HCT116 (cell line): ENCODE measurements at regions not wholly inside any gene's neighbourhood (a gene's known extent, or its start where the extent isn't known, plus 50 kb on each side); places are given as distances from the start of the nearest gene placed in this dataset.

Source experiments
- ATAC-seq: fragments of 200-7000 bp; cut with Tn5 transposase; 2 replicates; pipeline ENCODE4 v1.9.1; 2020; ENCODE audit warnings: mild to moderate bottlenecking, moderate library complexity
- BruUV-seq: library from RNA; stranded (reverse); fragments of 400-500 nt; replicated peaks from 2 replicates; lab custom pipeline; 2021; lab: Mats Ljungman, UMichigan
- CTCF ChIA-PET: fragments of 300-600 bp; sonication (Branson Sonifier 250); formaldehyde crosslinking; loops from one replicate; lab custom pipeline; 2021; ENCODE audit warnings: antibody characterized with exemption; lab: Charles Lee
- POLR2A ChIA-PET: fragments of 300-600, 350-600 bp; sonication (Branson Sonifier 250); formaldehyde crosslinking; loops from one replicate; lab custom pipeline; 2021; ENCODE audit warnings: antibody characterized with exemption; lab: Charles Lee
- RAD21 ChIA-PET, 2 experiments: fragments of 300-600 bp; sonication (Branson Sonifier 250); formaldehyde crosslinking; loops; one replicate each; lab custom pipeline; 2023; ENCODE audit warnings: low total read pairs in 2 of 2; ENCODE audit not compliant: uncharacterized antibody in 2 of 2, unreplicated experiment in 2 of 2, low non-redundant PET in 1 of 2; lab: Charles Lee
- DNase-seq: peaks from one replicate; pipeline ENCODE4 v3.0.0-alpha.2; 2010; ENCODE audit warnings: low read depth, low spot score
- H2AFZ ChIP-seq: fragments of 200-600 bp; shearing (Covaris generic), sonication (generic); 2 replicates; pipeline ENCODE4 v1.6.1; 2017; ENCODE audit warnings: low read depth, mixed run types, mixed read lengths, antibody characterized with exemption, low read length; ENCODE audit not compliant: poor library complexity, severe bottlenecking
- H3K27ac ChIP-seq: 2 replicates; pipeline ENCODE4 v1.5.1; 2012; ENCODE audit warnings: low read depth, low read length
- H3K27me3 ChIP-seq: fragments of 200-600 bp; sonication (generic); 2 replicates; pipeline ENCODE4 v1.6.1; 2016; ENCODE audit warnings: mixed run types, low read length, mixed read lengths; ENCODE audit not compliant: insufficient read depth
- H3K36me3 ChIP-seq, 2 experiments: fragments of 200-500 bp in 1 of 2; fragments of 200-600 bp in 1 of 2; sonication (Bioruptor generic) in 1 of 2; sonication (generic) in 1 of 2; 2 replicates each; pipeline versions ENCODE4 v1.5.1 to v1.6.1; 2014 to 2016; ENCODE audit warnings: low read length in 2 of 2, inconsistent platforms in 1 of 2, mixed read lengths in 1 of 2, mixed run types in 1 of 2; ENCODE audit not compliant: insufficient read depth in 2 of 2, control insufficient read depth in 1 of 2
- H3K4me1 ChIP-seq, 2 experiments: fragments of 200-600 bp in 1 of 2; sonication (generic) in 1 of 2; 2 replicates each; pipeline versions ENCODE4 v1.5.1 to v1.6.1; 2012 to 2017; ENCODE audit warnings: low read length in 2 of 2, inconsistent platforms in 1 of 2, mild to moderate bottlenecking in 1 of 2, mixed read lengths in 1 of 2, mixed run types in 1 of 2, moderate library complexity in 1 of 2; ENCODE audit not compliant: insufficient read depth in 2 of 2, control insufficient read depth in 1 of 2
- H3K4me2 ChIP-seq: fragments of 200-600 bp; sonication (generic); 2 replicates; pipeline ENCODE4 v1.6.1; 2017; ENCODE audit warnings: mixed run types, low read length, mixed read lengths
- H3K4me3 ChIP-seq, 2 experiments: fragments of 200-600 bp in 1 of 2; sonication (generic) in 1 of 2; replicated peaks in 1 of 2; 2 replicates each; pipeline ENCODE4 v1.5.1; 2011 to 2016; ENCODE audit warnings: low read length in 2 of 2, control low read depth in 1 of 2, low read depth in 1 of 2, mild to moderate bottlenecking in 1 of 2, mixed read lengths in 1 of 2, mixed run types in 1 of 2
- H3K79me2 ChIP-seq: fragments of 200-600 bp; sonication (generic); 2 replicates; pipeline ENCODE4 v1.6.1; 2017; ENCODE audit warnings: mild to moderate bottlenecking, mixed run types, low read length, moderate library complexity, mixed read lengths; ENCODE audit not compliant: insufficient read depth
- H3K9ac ChIP-seq: fragments of 200-600 bp; sonication (generic); 2 replicates; pipeline ENCODE4 v1.6.1; 2016; ENCODE audit warnings: low read length, mixed read lengths
- H3K9me2 ChIP-seq: fragments of 200-600 bp; sonication (generic), shearing (Covaris generic); 2 replicates; pipeline ENCODE4 v1.6.1; 2017; ENCODE audit warnings: mixed run types, mild to moderate bottlenecking, moderate library complexity; ENCODE audit not compliant: insufficient read depth
- H3K9me3 ChIP-seq, 2 experiments: fragments of 200-500 bp in 1 of 2; fragments of 200-600 bp in 1 of 2; sonication (Bioruptor generic) in 1 of 2; sonication (generic) in 1 of 2; 2 replicates each; pipeline ENCODE4 v1.6.1; 2014 to 2017; ENCODE audit warnings: low read length in 2 of 2, mixed read lengths in 2 of 2, inconsistent platforms in 1 of 2, low read depth in 1 of 2, mild to moderate bottlenecking in 1 of 2, mixed run types in 1 of 2, moderate library complexity in 1 of 2; ENCODE audit not compliant: control insufficient read depth in 1 of 2, insufficient read depth in 1 of 2
- H4K20me1 ChIP-seq: fragments of 200-600 bp; sonication (generic), shearing (Covaris generic); 2 replicates; pipeline ENCODE4 v1.6.1; 2017; ENCODE audit warnings: mixed run types, mild to moderate bottlenecking, moderate library complexity; ENCODE audit not compliant: insufficient read depth
- ATF3 ChIP-seq: IDR thresholded peaks from 2 replicates; pipeline ENCODE4 v1.6.1; 2012
- CEBPB ChIP-seq: IDR thresholded peaks from 2 replicates; pipeline ENCODE4 v1.6.1; 2012; ENCODE audit warnings: low read depth
- EZH2 ChIP-seq: fragments of 200-600 bp; sonication (generic); IDR thresholded peaks from 2 replicates; pipeline ENCODE4 v1.6.1; 2017; ENCODE audit warnings: antibody characterized with exemption, mixed run types
- EZH2phosphoT487 ChIP-seq: fragments of 200-600 bp; IDR thresholded peaks from 2 replicates; pipeline ENCODE4 v1.6.1; 2018; ENCODE audit warnings: antibody characterized with exemption, borderline replicate concordance
- FOSL1 ChIP-seq: IDR thresholded peaks from 2 replicates; pipeline ENCODE4 v1.6.1; 2012; ENCODE audit warnings: low read depth
- JUND ChIP-seq: IDR thresholded peaks from 2 replicates; pipeline ENCODE4 v1.6.1; 2012
- POLR2A ChIP-seq: IDR thresholded peaks from 2 replicates; pipeline ENCODE4 v1.7.0; 2011; ENCODE audit warnings: borderline replicate concordance; ENCODE audit not compliant: insufficient read depth, insufficient read length; ENCODE audit errors: extremely low read depth
- RAD21 ChIP-seq: IDR thresholded peaks from 2 replicates; pipeline ENCODE4 v1.6.1; 2012; ENCODE audit warnings: low read depth, mild to moderate bottlenecking
- SIN3A ChIP-seq: IDR thresholded peaks from 2 replicates; pipeline ENCODE4 v1.6.1; 2012; ENCODE audit warnings: low read depth
- SP1 ChIP-seq: IDR thresholded peaks from 2 replicates; pipeline ENCODE4 v1.6.1; 2012; ENCODE audit warnings: low read depth
- SRF ChIP-seq: IDR thresholded peaks from 2 replicates; pipeline ENCODE4 v1.6.1; 2012; ENCODE audit warnings: low read depth
- TCF7L2 ChIP-seq: IDR thresholded peaks from 2 replicates; pipeline ENCODE4 v1.7.0; 2011; ENCODE audit warnings: borderline replicate concordance, inconsistent platforms; ENCODE audit not compliant: insufficient read depth, insufficient read length; ENCODE audit errors: extremely low read depth
- YY1 ChIP-seq: IDR thresholded peaks from 2 replicates; pipeline ENCODE4 v1.6.1; 2011; ENCODE audit warnings: low read length, low read depth, moderate library complexity, mild to moderate bottlenecking; ENCODE audit not compliant: insufficient replicate concordance; ENCODE audit errors: extremely low read depth
- ZFX ChIP-seq: fragments of 450-650 bp; IDR thresholded peaks from 2 replicates; pipeline ENCODE4 v1.6.1; 2017
- ZNF274 ChIP-seq: fragments of 200-500 bp; sonication (Bioruptor generic); IDR thresholded peaks from 2 replicates; pipeline ENCODE4 v1.6.1; 2014; ENCODE audit warnings: mild to moderate bottlenecking, low read depth, low read length, inconsistent platforms
- intact Hi-C: fragments of 100-400 bp; cut with micrococcal nuclease; formaldehyde crosslinking; loops from 2 replicates; pipeline ENCODE4 v1.10.0; 2022
- TF ChIP-seq, protein P1 (sequence below): IDR thresholded peaks from 2 replicates; pipeline ENCODE4 v1.6.1; 2011; ENCODE audit warnings: mild to moderate bottlenecking, low read length, moderate library complexity; ENCODE audit not compliant: insufficient replicate concordance; ENCODE audit errors: extremely low read depth
- TF ChIP-seq, protein P2 (sequence below), 3 experiments: fragments of 200-600 bp in 1 of 3; sonication (generic) in 1 of 3; IDR thresholded peaks in 2 of 3; conservative IDR thresholded peaks in 1 of 3; 2 replicates each; pipeline ENCODE4 v1.5.1; 2012 to 2017; ENCODE audit warnings: low read depth in 2 of 3, low read length in 2 of 3, antibody characterized with exemption in 1 of 3, borderline replicate concordance in 1 of 3, control low read depth in 1 of 3, mild to moderate bottlenecking in 1 of 3, mixed read lengths in 1 of 3, mixed run types in 1 of 3, moderate library complexity in 1 of 3; ENCODE audit not compliant: insufficient read depth in 1 of 3
- TF ChIP-seq, protein P3 (sequence below): IDR thresholded peaks from 2 replicates; pipeline ENCODE4 v1.6.1; 2012

- no peaks in the 10 kb centered on the region for H3K9me2 ChIP-seq
- no peak for ATAC-seq
Observed at GRCh38 chr12:34373926-34374325, 351.6 kb downstream of the ALG10 start.

DNA sequence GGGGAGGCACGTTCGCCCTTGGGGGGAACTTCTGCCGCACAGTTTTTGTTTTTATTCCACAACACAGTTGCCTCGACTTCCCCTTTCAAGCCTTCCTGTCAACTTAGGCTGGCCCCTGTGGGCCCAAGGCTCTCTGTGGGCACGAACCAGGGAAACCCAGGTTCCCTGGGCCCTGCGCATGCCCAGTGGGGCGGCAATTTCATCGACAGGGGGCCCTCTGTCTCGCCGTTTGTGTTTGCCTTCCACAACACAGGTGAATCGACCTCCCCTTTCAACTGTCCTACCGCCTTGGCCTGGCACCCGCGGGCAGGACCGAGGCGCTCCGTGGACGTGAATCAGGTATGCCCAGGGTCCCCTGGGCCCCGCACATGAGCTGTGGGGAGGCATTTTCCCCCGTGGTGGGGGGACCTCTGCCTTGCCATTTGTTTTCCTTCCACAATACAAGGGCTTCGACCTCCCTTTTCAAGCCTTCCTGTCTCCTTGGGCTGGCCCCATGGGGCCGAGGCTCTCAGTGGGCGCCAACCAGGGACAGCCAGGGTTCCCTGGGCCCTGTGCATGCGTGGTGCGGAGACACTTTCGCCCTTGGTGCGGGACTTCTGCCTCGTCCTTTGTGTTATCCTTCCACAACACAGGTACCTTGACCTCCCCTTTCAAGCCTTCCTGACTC lies 354.0 kb downstream of the ALG10 start:
- no peak overlapping the region for H3K27ac ChIP-seq
- H3K9ac ChIP-seq, result no peak overlapping the region
- no peaks in the 10 kb centered on the region for H3K9me3 ChIP-seq
- ATAC-seq (no peak), DNase-seq (no peak)
- H3K27me3 ChIP-seq, result no peaks in the 10 kb centered on the region
- CTCF ChIA-PET, result no interaction called here
- no peak overlapping the region for H3K4me2 ChIP-seq
- H4K20me1 ChIP-seq, result no peaks in the 10 kb centered on the region
- RAD21 ChIA-PET, result no interaction called here
- POLR2A ChIA-PET, result no interaction called here
- H3K36me3 ChIP-seq, result no peaks in the 10 kb centered on the region
- no peaks in the 10 kb centered on the region for H3K79me2 ChIP-seq
- no peak overlapping the region for H2AFZ ChIP-seq
- BruUV-seq, result no TSS peak
- no peak overlapping the region for H3K4me3 ChIP-seq
- intact Hi-C loops, result no loop called here
- no peaks in the 10 kb centered on the region for H3K4me1 ChIP-seq
- no peaks in the 10 kb centered on the region for H3K9me2 ChIP-seq
- TF ChIP-seq ZFX (no peak), TCF7L2 (no peak), EZH2phosphoT487 (no peak), JUND (no peak), SIN3A (no peak), CEBPB (no peak), SP1 (no peak), RAD21 (no peak), EZH2 (no peak)
- TF ChIP-seq, protein P1, sequence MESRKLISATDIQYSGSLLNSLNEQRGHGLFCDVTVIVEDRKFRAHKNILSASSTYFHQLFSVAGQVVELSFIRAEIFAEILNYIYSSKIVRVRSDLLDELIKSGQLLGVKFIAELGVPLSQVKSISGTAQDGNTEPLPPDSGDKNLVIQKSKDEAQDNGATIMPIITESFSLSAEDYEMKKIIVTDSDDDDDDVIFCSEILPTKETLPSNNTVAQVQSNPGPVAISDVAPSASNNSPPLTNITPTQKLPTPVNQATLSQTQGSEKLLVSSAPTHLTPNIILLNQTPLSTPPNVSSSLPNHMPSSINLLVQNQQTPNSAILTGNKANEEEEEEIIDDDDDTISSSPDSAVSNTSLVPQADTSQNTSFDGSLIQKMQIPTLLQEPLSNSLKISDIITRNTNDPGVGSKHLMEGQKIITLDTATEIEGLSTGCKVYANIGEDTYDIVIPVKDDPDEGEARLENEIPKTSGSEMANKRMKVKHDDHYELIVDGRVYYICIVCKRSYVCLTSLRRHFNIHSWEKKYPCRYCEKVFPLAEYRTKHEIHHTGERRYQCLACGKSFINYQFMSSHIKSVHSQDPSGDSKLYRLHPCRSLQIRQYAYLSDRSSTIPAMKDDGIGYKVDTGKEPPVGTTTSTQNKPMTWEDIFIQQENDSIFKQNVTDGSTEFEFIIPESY, result no peak
- TF ChIP-seq, protein P2, sequence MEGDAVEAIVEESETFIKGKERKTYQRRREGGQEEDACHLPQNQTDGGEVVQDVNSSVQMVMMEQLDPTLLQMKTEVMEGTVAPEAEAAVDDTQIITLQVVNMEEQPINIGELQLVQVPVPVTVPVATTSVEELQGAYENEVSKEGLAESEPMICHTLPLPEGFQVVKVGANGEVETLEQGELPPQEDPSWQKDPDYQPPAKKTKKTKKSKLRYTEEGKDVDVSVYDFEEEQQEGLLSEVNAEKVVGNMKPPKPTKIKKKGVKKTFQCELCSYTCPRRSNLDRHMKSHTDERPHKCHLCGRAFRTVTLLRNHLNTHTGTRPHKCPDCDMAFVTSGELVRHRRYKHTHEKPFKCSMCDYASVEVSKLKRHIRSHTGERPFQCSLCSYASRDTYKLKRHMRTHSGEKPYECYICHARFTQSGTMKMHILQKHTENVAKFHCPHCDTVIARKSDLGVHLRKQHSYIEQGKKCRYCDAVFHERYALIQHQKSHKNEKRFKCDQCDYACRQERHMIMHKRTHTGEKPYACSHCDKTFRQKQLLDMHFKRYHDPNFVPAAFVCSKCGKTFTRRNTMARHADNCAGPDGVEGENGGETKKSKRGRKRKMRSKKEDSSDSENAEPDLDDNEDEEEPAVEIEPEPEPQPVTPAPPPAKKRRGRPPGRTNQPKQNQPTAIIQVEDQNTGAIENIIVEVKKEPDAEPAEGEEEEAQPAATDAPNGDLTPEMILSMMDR (IDR thresholded peaks at IDR 0.05 in 2 of 3, conservative IDR thresholded peaks at IDR 0.05 in 1 of 3; ENCODE audit: borderline replicate concordance in 1 of 3, insufficient read depth in 1 of 3, low read depth in 2 of 3, low read length in 2 of 3), result no peak

More at GRCh38 chr12:34373926-34374325, 351.6 kb downstream of the ALG10 start:
- H3K9ac ChIP-seq, result no peak overlapping the region
- intact Hi-C loops, result no loop called here
- H3K27me3 ChIP-seq, result no peaks in the 10 kb centered on the region
- no peak for DNase-seq
- H3K9me3 ChIP-seq, result no peaks in the 10 kb centered on the region
- ChIA-PET CTCF (no interaction called here), RAD21 (no interaction called here)
- no TSS peak for BruUV-seq
- H3K36me3 ChIP-seq, result no peaks in the 10 kb centered on the region
- TF ChIP-seq ZFX (no peak), SP1 (no peak), ZNF274 (no peak), SIN3A (no peak), CEBPB (no peak), POLR2A (no peak), ATF3 (no peak), FOSL1 (no peak), JUND (no peak), YY1 (no peak), SRF (no peak)
- TF ChIP-seq, protein P3, sequence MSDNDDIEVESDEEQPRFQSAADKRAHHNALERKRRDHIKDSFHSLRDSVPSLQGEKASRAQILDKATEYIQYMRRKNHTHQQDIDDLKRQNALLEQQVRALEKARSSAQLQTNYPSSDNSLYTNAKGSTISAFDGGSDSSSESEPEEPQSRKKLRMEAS, result no peak
- TF ChIP-seq, all 23 proteins: peak for 0
- H3K27ac ChIP-seq, result no peak overlapping the region
- H4K20me1 ChIP-seq, result no peaks in the 10 kb centered on the region
- H3K4me1 ChIP-seq, result no peaks in the 10 kb centered on the region
- H3K4me2 ChIP-seq, result no peak overlapping the region
- no peak overlapping the region for H2AFZ ChIP-seq
- POLR2A ChIA-PET, result no interaction called here
- no peaks in the 10 kb centered on the region for H3K79me2 ChIP-seq
- no peak overlapping the region for H3K4me3 ChIP-seq
